HG03280 (cell line): ENCODE measurements at regions not wholly inside any gene's neighbourhood (a gene's known extent, or its start where the extent isn't known, plus 50 kb on each side); places are given as distances from the start of the nearest gene placed in this dataset.
A peak's percentile ranks its signal among the peaks of the same experiment; 100 is the strongest.

ENCODE experiments used
- ATAC-seq: cut with Tn5 transposase; IDR thresholded peaks from one replicate; pipeline ENCODE4 v1.9.1; 2021; ENCODE audit warnings: mild to moderate bottlenecking, moderate library complexity; ENCODE audit not compliant: unreplicated experiment

- no peak for ATAC-seq
Measured at GRCh38 chr2:37858400-37858711, 66.7 kb upstream of the RMDN2 start.

GRCh38 chr2:37858725-37859267, 66.3 kb upstream of the RMDN2 start:
- no peak for ATAC-seq

- no peak for ATAC-seq
Measured at GRCh38 chr2:37862620-37863019, 62.5 kb upstream of the RMDN2 start.

- no peak for ATAC-seq
Measured at GRCh38 chr2:37864217-37864616, 60.9 kb upstream of the RMDN2 start.

GRCh38 chr2:37865640-37866039, 59.4 kb upstream of the RMDN2 start:
- no peak for ATAC-seq

- no peak for ATAC-seq
Measured at GRCh38 chr2:37866171-37866934, 58.7 kb upstream of the RMDN2 start.

- ATAC-seq: no peak
Measured at GRCh38 chr2:37867166-37867565, 57.9 kb upstream of the RMDN2 start.

GRCh38 chr2:37868866-37869265, 56.2 kb upstream of the RMDN2 start:
- ATAC-seq: no peak

- ATAC-seq: no peak
Measured at GRCh38 chr2:37869304-37869703, 55.8 kb upstream of the RMDN2 start.

GRCh38 chr2:37869771-37870170, 55.3 kb upstream of the RMDN2 start:
- no peak for ATAC-seq

GRCh38 chr2:37870829-37871228, 54.3 kb upstream of the RMDN2 start:
- ATAC-seq: no peak

GRCh38 chr2:37871456-37872191, 53.5 kb upstream of the RMDN2 start:
- ATAC-seq: no peak

- no peak for ATAC-seq
Measured at GRCh38 chr2:37872192-37872750, 52.8 kb upstream of the RMDN2 start.

GRCh38 chr2:37873229-37873628, 51.9 kb upstream of the RMDN2 start:
- ATAC-seq: no peak

GRCh38 chr2:37873749-37874330, 51.2 kb upstream of the RMDN2 start:
- ATAC-seq: no peak

- peak; percentile 39 for ATAC-seq
Measured at GRCh38 chr2:37874470-37874869, 50.6 kb upstream of the RMDN2 start.
